GM21515 (cell line): ENCODE measurements at regions not wholly inside any gene's neighbourhood (a gene's known extent, or its start where the extent isn't known, plus 50 kb on each side); places are given as distances from the start of the nearest gene placed in this dataset.

Source experiments
- ATAC-seq: cut with Tn5 transposase; IDR thresholded peaks from one replicate; pipeline ENCODE4 v1.9.1; 2021; ENCODE audit not compliant: unreplicated experiment

DNA sequence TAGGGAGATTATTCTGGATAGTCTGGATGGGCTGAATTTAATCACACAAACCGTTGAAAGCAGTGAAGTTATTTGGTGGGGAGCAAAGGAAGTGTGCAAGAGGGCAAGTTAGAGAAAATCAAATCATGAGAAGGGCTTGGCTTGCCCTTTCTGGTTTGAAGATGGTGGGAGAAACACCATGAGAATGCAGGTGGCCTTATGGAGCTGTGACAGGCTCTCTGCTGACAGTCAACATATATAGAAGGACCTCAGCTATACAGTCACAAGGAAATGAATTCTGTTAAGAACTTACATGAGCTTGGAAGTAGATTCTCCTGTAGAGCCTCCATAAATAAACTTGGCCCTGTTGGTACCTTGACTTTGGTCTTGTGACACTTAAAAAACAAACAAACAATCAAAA, 72.3 kb downstream of the GMNC start:
- no peak for ATAC-seq

DNA sequence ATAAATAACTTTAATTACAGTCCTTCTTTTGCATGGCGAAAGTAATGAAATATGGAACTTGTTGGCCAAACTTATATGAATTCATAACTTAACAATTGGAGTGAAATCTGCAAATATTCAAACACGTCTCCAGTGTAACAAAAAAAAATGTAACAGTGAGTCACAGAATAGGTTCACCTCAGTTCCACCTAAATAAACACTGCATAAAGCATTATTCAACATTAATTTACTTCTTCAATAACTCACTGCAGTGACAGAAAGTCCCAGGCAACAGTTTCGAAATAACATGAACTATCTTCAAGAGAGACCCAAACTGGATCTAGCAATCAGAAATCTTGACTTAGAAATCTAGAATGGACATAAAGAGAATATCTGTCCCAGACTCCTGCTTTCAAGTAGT, 75.6 kb downstream of the GMNC start:
- no peak for ATAC-seq

DNA sequence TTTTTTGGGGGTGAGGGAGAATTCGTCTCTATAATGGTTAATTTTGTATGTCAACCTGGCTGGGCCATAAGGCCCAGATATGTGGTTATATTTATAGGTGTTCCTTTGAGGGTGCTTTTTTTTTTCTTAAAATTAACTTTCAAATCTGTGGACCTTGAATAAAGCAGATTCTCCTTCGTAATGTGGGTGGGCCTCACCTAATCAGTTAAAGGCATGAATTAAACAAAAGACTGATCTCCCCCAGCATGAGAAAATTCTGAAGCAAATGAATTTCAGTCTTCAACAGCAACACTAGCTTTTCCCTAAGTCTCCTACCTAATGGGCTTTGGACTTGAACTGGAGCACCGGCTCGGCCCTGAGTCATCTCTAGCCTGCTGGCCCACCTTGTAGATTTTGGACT, 77.4 kb downstream of the GMNC start:
- no peak for ATAC-seq

DNA sequence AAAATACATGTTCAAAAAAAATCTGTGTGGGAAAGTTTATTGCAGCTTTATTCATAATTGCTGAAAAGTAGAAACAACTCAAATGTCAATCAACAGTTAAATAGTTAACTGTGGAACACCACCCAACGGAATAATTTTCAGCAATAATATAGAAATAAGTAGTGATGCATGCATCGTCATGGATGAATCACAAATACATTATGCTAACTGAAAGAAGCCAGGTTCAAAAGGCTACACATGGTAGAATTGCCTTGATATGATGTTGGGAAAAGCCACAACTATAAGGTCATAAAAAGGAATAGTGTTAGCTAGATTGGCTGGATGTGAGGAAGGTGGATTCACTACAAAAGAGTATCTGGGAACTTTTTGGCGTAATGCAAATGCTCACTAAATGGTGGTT, 82.0 kb downstream of the GMNC start:
- ATAC-seq: no peak

DNA sequence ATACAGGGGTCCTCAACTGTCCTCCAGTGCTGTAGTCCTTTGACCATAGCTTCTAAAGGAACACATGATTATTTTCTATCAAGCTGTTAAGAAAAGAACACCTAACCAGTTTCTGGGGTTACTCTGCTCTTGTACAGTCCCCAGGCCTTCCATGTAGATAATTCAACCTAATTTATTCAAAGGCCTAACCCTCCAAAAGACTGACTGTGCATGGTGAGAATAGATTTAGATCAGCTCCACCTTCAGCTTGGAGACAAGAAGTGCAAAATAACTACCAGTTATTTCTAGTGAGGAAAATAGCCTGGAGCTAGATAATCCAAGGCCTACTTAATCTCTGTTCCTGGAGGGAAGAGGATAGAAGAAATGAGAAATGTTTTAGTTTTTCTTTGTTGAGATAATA, 87.9 kb downstream of the GMNC start:
- no peak for ATAC-seq

DNA sequence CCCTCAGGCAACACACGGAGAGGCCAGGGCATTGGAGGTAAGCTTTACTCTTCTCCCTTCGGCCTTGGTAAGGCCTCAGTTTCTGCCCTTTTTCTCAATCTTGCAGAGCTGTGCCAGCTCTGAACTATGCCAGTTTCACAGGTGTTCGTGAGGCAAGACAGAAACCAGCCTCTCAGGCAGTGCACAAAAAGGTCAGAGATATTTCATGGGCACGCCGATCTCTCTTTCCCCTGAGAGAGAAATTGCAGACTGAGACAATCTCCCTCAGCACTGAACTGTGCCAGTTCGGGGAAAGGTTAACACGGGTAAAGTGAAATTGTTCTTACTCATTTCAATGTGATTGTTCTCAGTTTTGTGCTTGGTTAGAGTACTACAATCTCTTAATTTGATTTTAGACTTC, 88.5 kb downstream of the GMNC start:
- ATAC-seq: no peak

DNA sequence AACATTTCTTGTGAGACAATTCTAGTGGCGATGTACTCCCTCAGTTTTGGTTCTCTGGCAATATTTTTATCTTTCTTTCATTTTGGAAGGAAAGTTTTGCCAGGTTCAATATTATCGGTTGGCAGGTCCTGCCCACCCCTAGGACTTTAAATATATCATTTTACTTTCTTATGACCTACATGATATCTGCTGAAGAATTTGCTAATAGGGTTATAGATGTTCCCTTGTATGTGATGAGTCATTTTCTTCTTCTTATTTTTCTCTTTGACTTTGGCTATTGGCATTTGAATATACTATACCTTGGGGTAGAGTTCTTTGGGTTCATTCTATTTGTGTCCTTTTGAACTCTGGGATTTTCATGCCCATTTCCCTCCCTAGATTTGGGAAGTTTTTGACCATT, 89.7 kb downstream of the GMNC start:
- no peak for ATAC-seq

DNA sequence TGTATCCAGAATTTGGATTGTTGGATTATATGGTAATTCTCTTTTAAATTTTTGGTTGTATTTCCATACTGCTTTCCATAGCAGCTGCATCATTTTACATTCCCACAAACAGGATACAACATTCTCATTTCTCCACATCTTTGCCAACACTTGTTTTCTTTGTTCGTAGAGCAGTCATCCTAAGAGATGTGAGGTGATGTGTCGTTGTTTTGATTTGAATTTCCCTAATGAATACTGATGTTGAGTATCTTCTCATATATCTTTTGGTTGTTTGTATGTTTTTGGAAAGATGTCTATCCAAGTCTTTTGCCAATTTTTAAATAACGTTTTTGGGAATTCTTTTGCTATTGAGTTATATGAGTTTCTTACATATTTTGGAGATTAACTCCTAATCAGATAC, 93.6 kb downstream of the GMNC start:
- no peak for ATAC-seq

DNA sequence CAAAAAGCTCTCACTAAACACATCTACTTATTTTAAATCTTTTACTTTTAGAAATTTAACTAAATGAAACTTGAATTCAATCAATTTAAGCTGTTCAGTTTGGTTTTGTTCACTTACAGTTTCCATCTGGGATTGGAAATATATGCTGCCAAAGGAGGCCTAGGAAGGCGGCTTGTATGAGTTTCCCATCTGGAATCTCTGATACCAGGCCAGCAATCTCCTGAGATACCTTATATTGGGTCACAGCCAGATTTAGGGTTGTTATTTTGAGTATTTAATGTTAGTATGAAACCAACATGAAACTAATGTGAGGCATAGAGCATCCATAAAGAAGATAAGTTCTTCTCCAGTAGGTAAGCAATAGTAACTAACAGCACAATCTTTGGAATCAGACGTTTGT, 94.6 kb downstream of the GMNC start:
- no peak for ATAC-seq

DNA sequence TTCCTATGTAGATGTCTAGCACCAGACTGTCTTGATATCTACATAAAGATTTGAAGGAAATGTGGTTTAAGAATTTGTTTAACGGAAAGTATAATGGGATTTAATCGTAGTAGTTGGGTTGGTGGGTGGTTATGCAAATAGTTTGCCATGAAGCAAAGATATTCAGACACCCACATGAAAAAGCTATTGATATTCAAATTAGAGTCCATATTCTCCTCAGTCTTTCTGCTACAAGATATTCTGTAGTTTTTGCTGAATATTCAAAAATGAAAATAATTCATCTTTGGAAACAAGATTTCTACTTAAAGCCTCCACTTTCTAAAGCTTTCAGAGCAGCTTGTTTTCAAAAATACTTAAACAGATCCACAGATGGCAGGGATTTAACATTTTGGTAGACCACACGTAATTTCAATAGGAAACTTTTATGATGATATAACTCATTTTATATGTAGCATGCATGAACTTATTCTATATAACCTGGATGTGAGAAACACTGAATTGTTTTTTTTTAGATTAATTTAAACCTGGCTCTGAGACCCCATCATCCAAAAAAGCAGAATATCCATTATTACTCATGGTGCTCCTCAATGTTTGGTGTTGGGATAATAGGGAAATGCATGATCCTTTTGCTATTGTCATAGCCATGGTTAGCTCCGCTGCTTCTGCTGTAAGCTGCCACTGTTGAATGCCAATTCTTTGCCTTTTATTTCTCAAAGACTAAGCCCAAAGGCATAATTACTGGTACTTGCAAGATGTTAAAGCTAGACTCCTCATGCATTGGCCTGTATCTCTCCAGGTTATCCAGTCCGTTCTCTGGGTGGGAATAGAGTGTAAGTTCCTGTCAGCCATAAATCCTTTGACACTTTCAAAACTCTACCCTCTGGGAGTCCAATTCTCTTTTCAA, 98.0 kb downstream of the GMNC start:
- ATAC-seq: no peak

DNA sequence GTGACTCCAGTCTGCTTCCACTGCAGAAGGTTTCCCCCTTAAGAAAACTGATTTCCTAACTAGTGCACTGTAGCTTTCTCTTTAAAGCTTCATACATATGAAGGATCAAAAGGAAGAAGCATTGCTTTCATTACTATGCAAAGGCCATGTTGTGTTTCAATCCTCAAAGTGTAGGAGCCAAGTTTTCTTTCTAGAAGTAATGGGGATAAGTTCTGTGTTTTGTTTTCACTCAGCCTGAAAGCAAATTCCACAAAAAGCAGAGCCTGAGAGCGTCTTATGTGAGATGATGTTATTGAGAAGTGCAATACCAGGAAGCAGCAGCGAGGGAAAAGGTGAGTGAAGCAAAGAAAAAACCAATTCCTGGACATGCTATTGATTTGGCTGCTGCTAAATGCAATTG, 99.7 kb downstream of the GMNC start:
- ATAC-seq: no peak

DNA sequence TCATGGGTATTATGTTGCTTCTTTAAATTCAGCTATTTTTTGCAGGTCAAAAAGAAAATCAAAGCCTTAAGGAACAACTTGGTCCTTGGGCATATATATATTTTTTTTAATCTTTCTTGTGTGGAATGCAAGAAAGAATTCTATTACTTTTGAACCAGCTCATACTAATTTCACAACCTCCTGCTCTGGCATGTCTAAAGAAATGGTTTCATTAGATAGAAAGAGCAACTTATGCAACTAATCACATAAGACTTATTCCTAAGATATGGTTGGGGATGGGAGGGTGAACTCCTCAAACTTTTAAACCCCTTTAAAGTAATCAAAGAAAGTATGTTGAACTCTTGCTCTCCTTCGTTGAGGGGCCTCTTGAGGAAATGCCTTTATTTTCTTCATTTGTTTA, 114.9 kb downstream of the GMNC start:
- no peak for ATAC-seq

DNA sequence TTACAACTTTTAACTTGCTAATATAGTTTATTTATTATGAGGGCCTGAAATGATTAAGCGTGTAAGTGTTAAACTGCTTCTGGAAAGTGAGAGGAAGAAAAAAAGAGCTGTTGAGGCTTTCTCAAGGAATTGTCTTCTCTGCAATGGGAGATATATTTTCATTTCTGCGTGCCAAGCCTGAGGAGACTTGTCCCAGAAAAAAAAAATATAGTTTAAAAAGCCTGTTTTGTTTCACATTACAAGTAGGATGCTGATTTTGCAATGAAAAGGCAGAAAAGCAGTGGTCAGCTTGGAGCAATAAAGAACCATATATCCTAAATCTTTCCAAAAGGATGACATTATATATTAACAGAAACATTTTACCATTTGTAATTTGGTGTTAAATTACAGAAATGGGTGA, 115.5 kb downstream of the GMNC start:
- ATAC-seq: no peak

DNA sequence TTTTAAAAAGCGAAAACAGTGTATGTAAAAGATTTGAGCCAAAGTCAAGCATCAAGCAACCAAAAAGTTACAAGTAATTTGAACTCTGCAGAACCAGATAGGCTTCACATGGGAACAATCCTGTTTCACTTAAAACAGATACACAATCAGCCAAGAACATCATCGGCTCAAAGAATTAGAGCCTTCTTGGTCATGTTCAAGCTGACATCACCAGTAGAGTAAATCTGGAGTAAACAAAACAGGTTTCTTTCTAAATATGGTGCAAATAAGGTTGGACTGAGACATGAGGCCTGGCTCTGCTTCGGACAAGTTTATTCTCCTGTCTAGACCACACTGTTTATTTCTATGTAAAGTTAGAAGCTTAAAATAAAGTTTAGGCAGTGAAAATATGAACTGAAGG, 116.0 kb downstream of the GMNC start:
- no peak for ATAC-seq

DNA sequence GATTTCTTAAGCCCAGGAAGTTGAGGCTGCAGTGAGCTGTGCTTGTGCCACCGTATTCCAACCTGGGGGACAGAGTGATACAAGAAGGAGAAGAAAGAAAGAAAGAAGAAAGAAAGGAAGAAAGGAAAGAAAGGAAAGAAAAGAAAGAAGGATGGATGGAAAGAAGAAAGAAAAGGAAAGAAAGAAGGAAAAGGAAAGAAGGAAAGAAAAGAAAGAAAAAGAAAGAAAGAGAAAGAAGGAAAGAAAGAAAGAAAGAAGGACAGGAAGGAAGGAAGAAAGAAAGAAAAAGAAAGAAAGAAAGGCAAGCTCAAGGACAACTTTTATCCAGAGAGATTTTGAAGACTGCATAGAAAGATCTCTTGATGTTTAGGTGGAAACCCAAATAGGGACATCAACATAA, 120.7 kb downstream of the GMNC start:
- no peak for ATAC-seq

DNA sequence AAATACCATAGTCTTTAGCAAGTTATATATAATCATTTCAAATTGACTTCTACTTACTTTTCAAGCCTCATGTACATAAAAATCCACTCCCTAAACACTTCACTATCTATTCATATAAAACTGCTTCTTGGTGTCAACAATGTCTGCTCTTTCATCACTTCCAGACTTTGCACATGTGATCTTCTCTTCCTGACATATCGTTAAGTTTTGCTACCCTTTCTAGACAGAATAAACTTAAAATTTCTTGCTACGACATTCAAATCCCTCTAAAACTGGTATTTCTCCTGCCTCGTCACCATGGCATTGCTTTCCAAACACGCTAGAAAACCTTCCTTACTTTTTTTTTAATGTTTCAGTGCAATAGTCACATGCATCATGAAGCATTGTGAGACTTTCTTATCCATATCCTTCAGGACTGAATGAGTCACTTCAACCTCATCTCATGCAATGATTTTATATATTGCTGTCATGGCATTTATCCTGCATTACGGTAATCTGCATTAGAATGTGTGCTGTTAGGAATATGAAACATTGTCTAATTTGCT, 122.8 kb downstream of the GMNC start:
- ATAC-seq: no peak

DNA sequence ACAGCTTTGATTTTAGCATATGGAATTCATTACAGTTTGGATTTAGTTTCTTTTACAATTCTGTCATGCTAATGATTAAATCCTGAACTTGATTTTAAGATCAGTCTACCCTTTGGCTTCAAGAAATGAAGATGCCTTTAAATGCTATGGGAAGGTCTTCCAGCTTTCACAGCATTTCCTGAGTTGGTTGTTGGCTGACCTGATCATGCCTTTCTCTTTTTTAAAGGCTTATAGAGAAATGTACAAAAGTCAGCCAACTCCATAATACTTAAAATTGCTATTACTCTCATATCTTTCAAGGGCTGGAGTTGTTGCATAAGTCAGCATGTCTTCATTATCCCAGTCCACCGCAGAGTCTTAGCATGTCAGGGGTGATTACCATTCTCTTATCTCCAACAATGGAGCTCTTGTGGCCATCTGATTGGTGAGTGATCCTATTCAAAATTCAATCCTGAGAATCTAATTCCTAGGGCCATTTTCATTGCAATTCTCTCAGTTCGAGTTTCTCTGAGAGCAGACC, 123.8 kb downstream of the GMNC start:
- ATAC-seq: no peak

DNA sequence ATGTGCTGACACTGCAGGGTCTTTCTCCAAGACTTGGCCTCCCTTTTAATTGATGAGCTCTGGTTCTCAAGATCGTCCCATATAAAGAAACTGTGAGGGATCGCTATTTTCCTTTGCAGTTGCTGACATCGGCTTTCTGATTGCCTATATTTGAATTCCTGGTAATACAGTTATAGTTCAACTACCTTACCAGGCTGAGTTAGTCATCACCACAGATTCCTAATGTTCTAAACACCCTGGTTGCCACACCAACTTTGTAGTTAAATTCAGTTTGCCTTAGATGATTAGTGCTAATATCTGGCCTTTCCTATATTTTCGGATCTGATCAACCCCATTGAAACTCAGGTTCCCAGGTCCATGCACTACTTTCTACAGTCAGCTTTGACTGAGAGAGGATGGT, 125.0 kb downstream of the GMNC start:
- ATAC-seq: no peak

DNA sequence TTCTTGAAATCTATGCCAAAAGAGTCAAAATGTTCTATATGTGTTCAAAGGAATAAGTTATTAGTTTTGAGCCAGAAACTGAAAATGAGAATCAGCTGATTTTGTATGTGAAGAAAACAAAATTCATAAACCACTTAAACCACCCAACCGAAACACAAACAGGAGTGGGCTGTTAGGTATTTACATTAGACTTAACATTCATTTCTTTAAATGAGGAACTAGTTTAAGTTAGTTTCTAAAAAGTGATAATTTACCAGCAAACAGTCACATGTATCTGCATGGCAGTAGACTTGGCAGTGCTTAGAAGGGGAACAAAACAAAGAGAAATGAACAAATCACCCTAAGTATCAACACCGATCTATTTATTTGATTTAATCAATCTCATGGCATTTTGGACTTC, 128.0 kb downstream of the GMNC start:
- ATAC-seq: no peak

DNA sequence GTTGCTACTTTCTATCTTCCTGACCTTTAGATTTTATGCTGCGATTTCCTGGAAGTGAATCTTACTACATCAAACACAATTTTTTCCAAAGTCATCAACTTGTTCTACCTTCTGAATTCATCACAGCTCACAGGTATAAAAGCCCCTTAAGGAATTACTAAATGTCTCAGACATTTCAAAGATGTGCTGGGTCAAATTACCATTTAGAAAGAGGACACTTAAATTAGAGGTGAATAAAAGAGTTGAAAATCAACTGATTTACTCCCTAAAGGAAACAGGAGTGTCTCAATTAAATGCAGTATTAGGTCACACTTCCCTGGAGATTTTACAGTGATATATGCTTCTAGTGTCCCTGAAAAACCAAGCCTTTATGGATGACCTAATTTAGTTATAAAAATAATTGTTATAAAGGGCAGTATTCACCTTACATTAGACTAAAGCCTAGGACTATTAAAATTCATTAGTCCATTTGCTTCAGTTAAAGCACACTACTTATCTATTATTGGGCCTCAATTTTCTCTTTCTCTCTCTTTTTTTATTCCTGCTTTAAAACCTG, 128.8 kb downstream of the GMNC start:
- ATAC-seq: no peak

DNA sequence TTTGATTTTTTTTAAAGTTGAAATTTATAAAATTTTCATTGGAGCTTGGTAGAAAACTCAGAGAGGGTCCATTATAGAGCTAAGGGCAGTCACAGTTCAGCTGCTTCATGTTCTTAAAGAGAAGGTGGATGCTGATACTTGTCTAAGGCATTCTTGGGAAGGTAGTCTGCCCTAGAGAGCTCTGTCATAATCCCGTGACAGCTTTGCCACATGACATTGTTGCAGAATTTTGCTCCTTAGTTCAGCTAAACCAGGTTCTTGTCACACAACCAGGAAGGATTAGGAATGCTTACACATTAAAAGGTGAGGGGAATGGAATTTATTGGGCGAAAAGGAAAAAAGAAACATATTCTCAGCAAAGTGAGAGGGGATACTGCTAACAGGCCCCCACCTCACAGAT, 130.9 kb downstream of the GMNC start:
- ATAC-seq: no peak

DNA sequence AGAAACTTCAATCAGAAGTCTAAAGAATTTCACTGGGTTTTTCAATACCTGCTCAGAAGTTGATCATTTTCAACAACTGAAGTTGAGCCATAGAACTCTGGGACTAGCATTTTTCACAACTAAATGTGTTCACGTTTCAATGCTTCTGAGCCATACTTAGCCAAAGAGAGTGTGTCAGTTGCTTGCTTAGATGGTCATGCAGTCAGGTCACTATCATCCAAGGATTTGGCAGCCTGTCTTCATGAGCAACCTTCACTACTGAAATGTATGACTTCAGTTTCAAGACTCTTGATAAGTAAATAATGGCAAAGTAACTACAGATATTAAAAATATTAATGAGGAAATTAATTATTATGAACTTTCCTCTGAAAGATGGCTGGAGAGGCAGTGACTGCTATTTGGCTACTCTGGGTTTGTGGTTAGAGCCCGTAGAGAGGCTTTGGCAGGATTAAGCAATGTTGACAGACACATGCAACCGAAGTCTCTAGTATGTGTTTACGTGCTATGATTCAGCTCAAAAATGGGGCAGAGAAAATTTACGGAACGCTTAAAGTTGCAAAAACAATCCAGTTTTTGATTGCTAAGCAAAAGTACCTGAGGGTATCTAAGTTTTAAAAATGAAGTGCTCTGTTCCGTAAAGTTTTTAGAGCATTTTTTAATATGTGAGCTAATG, 133.8 kb downstream of the GMNC start:
- ATAC-seq: no peak
